ENCODE measurements at regions not wholly inside any gene's neighbourhood (a gene's known extent, or its start where the extent isn't known, plus 50 kb on each side); places are given as distances from the start of the nearest gene placed in this dataset.

DNA sequence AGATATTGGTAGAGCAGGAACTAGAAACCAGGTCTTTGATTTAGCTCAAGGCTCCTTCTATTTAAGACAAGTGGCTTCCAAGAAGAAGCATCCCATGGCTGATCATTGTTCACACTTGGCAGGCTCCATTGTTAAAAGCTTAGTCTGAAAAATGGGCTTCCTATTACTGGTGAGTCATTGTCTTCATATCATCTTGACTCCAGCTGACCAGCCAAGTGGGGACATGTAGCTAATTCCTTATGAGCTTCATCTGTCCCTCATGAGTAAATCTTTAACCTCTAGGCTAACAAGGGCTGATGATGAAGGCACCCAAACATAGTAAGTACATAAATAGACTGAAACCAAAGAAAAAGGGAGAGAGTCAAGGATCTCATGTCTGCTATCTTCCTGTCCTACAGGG lies 530.3 kb upstream of the KLF4 start:
- Histone ChIP-seq H2BK120ac (ENCODE audit: low read depth, low read length, poor library complexity, severe bottlenecking) (no peak overlapping the region), H2BK15ac (ENCODE audit: low read depth, low read length) (no peak overlapping the region), H3K4me2 (ENCODE audit: insufficient read depth, insufficient read length, low read length) (no peak overlapping the region), H2BK12ac (ENCODE audit: insufficient read length, low read depth, low read length) (peak overlapping the region; percentile 60), H3K23ac (ENCODE audit: insufficient read length, low read depth, low read length) (no peak overlapping the region), H2AK5ac (ENCODE audit: insufficient read length, low read length) (no peak overlapping the region), H3T11ph (ENCODE audit: low read length) (no peak overlapping the region), H3K4ac (ENCODE audit: low read depth, low read length) (no peak overlapping the region), H3K56ac (ENCODE audit: insufficient read length, low read depth, low read length) (no peak overlapping the region), H2BK5ac (ENCODE audit: insufficient read length, low read length) (no peak overlapping the region), H4K91ac (ENCODE audit: insufficient read length, low read depth, low read length) (no peak overlapping the region), H3K23me2 (ENCODE audit: insufficient read length, low read depth, low read length, poor library complexity, severe bottlenecking) (no peaks in the 10 kb centered on the region), H2BK20ac (ENCODE audit: low read depth, low read length, poor library complexity, severe bottlenecking) (no peak overlapping the region), H3K27me3 (ENCODE audit: insufficient read depth, low read length) (no peaks in the 10 kb centered on the region), H3K9me3 (ENCODE audit: control insufficient read depth, low read depth, low read length) (no peaks in the 10 kb centered on the region), H3K79me1 (ENCODE audit: insufficient read depth, low read depth, low read length, poor library complexity, severe bottlenecking) (no peaks in the 10 kb centered on the region), H3K79me2 (ENCODE audit: insufficient read depth, low read length) (no peaks in the 10 kb centered on the region), H3K4me1 (ENCODE audit: insufficient read depth, low read length) (peaks cover 2% of the 10 kb centered on the region; the same call in 1 of the 2 replicates), H3K14ac (ENCODE audit: insufficient read depth, low read length) (no peak overlapping the region), H3K27ac (ENCODE audit: insufficient read length, low read depth, low read length) (no peak overlapping the region), H4K5ac (ENCODE audit: insufficient read length, low read depth, low read length) (no peak overlapping the region), H3K9ac (ENCODE audit: extremely low read depth, insufficient read length, low read length) (no peak overlapping the region), H4K8ac (replicated peaks; ENCODE audit: insufficient read length, low read depth, low read length) (no peak overlapping the region), H3K18ac (ENCODE audit: insufficient read length, low read depth, low read length) (no peak overlapping the region), H2AFZ (ENCODE audit: low read length) (no peak overlapping the region), H4K20me1 (ENCODE audit: control insufficient read depth, insufficient read depth, insufficient read length) (no peaks in the 10 kb centered on the region)
- H3K27me3 Mint-ChIP-seq (ENCODE audit: low read depth) = no peaks in the 10 kb centered on the region; the same call in 1 of the 2 replicates
- H3K4me1 Mint-ChIP-seq = peaks cover 36 to 37% of the 10 kb centered on the region in 2 experiments
- H3K4me3 Mint-ChIP-seq = no peak overlapping the region
- H3K27ac Mint-ChIP-seq = no peak overlapping the region
- peaks cover 0 to 8% of the 10 kb centered on the region in 2 experiments; a peak in 3 of 5 replicates for H3K9me3 Mint-ChIP-seq
- peaks cover 0 to 10% (median 2%) of the 10 kb centered on the region in 3 experiments; a peak in 4 of 7 replicates for H3K36me3 Mint-ChIP-seq (ENCODE audit: insufficient read depth in 1 of 3, low read depth in 3 of 3)
- TF ChIP-seq, protein P1, sequence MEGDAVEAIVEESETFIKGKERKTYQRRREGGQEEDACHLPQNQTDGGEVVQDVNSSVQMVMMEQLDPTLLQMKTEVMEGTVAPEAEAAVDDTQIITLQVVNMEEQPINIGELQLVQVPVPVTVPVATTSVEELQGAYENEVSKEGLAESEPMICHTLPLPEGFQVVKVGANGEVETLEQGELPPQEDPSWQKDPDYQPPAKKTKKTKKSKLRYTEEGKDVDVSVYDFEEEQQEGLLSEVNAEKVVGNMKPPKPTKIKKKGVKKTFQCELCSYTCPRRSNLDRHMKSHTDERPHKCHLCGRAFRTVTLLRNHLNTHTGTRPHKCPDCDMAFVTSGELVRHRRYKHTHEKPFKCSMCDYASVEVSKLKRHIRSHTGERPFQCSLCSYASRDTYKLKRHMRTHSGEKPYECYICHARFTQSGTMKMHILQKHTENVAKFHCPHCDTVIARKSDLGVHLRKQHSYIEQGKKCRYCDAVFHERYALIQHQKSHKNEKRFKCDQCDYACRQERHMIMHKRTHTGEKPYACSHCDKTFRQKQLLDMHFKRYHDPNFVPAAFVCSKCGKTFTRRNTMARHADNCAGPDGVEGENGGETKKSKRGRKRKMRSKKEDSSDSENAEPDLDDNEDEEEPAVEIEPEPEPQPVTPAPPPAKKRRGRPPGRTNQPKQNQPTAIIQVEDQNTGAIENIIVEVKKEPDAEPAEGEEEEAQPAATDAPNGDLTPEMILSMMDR (conservative IDR thresholded peaks at IDR 0.05) = no peak
- DNase-seq = no peak
